ENCODE measurements at regions not wholly inside any gene's neighbourhood (a gene's known extent, or its start where the extent isn't known, plus 50 kb on each side); places are given as distances from the start of the nearest gene placed in this dataset.
A peak's percentile ranks its signal among the peaks of the same experiment; 100 is the strongest.

DNA sequence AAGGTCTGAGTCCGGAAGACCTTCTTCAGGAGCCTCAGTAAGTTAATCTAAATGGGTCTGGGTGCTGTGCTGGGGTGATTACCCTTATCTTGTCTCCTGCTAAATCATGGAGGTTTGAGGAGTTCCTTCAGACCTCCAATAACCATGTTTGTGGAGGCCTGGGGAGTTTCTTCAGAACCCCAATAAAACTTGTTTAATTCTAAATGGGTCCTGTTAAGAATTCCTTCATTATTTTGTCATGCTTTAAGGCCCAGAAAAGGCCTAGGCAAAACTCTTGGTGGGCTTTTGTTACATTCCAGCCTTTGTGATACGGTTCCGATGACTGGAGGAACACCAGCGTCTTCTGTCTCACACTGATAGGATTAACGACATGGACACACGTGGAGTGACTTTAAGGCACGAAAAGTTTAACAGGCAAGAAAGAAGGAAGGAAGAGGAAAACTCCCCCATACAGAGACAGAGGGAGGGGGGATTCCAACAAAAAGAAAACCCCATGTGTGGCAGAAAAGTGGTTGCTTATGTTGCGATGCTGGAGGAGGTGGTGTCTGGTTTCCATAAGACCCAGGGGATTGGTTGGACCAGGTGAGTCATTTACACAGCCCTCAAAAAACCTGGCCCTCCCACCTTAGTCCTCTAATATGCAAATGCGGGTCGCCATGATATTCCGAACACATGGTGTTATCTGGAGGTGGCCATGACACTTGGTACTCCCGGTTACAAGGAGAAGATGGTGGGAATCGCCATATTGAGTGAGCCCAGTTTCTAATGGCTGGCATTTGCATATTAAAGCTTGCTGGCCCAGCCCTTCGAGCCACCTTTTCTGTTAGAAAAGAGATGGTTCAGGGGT lies 72.6 kb upstream of the MFGE8 start (continued):
- TF ChIP-seq ZNF408 (CRISPR knock-in tag; IDR thresholded peaks at IDR 0.05; ENCODE audit: low read depth) (no peak), SIX5 (IDR thresholded peaks at IDR 0.05; ENCODE audit: borderline replicate concordance in 1 of 2, insufficient read depth in 1 of 2, low read depth in 1 of 2, low read length in 2 of 2) (no peak), SOX6 (IDR thresholded peaks at IDR 0.05) (peak; percentile 52; the same call in 1 of the 2 replicates), TRIM24 (IDR thresholded peaks at IDR 0.05) (peak; percentile 26 to 66; a peak in 2 of 4 replicates), PRPF4 (IDR thresholded peaks at IDR 0.05; ENCODE audit: insufficient read depth, low read depth, low read length, poor library complexity, severe bottlenecking) (no peak), HNRNPH1 (optimal IDR thresholded peaks at IDR 0.05; ENCODE audit: low read depth, low read length) (no peak), FOXP1 (CRISPR knock-in tag; IDR thresholded peaks at IDR 0.05) (no peak), ZNF224 (CRISPR knock-in tag; IDR thresholded peaks at IDR 0.05) (no peak), RBM39 (optimal IDR thresholded peaks at IDR 0.05; ENCODE audit: low read depth, low read length) (no peak), ZNF3 (CRISPR knock-in tag; IDR thresholded peaks at IDR 0.05) (no peak), ZNF696 (CRISPR knock-in tag; conservative IDR thresholded peaks at IDR 0.05) (no peak)
- TF ChIP-seq, protein P1, sequence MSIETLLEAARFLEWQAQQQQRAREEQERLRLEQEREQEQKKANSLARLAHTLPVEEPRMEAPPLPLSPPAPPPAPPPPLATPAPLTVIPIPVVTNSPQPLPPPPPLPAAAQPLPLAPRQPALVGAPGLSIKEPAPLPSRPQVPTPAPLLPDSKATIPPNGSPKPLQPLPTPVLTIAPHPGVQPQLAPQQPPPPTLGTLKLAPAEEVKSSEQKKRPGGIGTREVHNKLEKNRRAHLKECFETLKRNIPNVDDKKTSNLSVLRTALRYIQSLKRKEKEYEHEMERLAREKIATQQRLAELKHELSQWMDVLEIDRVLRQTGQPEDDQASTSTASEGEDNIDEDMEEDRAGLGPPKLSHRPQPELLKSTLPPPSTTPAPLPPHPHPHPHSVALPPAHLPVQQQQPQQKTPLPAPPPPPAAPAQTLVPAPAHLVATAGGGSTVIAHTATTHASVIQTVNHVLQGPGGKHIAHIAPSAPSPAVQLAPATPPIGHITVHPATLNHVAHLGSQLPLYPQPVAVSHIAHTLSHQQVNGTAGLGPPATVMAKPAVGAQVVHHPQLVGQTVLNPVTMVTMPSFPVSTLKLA (conservative IDR thresholded peaks at IDR 0.05), result peak; percentile 87 to 93
- TF ChIP-seq, protein P2, sequence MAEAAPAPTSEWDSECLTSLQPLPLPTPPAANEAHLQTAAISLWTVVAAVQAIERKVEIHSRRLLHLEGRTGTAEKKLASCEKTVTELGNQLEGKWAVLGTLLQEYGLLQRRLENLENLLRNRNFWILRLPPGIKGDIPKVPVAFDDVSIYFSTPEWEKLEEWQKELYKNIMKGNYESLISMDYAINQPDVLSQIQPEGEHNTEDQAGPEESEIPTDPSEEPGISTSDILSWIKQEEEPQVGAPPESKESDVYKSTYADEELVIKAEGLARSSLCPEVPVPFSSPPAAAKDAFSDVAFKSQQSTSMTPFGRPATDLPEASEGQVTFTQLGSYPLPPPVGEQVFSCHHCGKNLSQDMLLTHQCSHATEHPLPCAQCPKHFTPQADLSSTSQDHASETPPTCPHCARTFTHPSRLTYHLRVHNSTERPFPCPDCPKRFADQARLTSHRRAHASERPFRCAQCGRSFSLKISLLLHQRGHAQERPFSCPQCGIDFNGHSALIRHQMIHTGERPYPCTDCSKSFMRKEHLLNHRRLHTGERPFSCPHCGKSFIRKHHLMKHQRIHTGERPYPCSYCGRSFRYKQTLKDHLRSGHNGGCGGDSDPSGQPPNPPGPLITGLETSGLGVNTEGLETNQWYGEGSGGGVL (CRISPR knock-in tag; IDR thresholded peaks at IDR 0.05), result no peak
- TF ChIP-seq, protein P3, sequence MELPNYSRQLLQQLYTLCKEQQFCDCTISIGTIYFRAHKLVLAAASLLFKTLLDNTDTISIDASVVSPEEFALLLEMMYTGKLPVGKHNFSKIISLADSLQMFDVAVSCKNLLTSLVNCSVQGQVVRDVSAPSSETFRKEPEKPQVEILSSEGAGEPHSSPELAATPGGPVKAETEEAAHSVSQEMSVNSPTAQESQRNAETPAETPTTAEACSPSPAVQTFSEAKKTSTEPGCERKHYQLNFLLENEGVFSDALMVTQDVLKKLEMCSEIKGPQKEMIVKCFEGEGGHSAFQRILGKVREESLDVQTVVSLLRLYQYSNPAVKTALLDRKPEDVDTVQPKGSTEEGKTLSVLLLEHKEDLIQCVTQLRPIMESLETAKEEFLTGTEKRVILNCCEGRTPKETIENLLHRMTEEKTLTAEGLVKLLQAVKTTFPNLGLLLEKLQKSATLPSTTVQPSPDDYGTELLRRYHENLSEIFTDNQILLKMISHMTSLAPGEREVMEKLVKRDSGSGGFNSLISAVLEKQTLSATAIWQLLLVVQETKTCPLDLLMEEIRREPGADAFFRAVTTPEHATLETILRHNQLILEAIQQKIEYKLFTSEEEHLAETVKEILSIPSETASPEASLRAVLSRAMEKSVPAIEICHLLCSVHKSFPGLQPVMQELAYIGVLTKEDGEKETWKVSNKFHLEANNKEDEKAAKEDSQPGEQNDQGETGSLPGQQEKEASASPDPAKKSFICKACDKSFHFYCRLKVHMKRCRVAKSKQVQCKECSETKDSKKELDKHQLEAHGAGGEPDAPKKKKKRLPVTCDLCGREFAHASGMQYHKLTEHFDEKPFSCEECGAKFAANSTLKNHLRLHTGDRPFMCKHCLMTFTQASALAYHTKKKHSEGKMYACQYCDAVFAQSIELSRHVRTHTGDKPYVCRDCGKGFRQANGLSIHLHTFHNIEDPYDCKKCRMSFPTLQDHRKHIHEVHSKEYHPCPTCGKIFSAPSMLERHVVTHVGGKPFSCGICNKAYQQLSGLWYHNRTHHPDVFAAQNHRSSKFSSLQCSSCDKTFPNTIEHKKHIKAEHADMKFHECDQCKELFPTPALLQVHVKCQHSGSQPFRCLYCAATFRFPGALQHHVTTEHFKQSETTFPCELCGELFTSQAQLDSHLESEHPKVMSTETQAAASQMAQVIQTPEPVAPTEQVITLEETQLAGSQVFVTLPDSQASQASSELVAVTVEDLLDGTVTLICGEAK (IDR thresholded peaks at IDR 0.05), result no peak
- TF ChIP-seq, protein P3 (CRISPR knock-in tag; IDR thresholded peaks at IDR 0.05), result no peak

Data from K562 (cell line).